Hepatocyte (in vitro differentiated cells): ENCODE measurements at regions not wholly inside any gene's neighbourhood (a gene's known extent, or its start where the extent isn't known, plus 50 kb on each side); places are given as distances from the start of the nearest gene placed in this dataset.

Experiments
- EZH2 ChIP-seq: fragments of 200-600 bp; sonication (generic); IDR thresholded peaks from 2 replicates; pipeline ENCODE4 v1.6.1; 2016; ENCODE audit warnings: antibody characterized with exemption, mild to moderate bottlenecking, borderline replicate concordance
- TF ChIP-seq, protein P1 (sequence below): fragments of 200-600 bp; sonication (generic); IDR thresholded peaks from 2 replicates; pipeline ENCODE4 v1.5.1; 2016; ENCODE audit warnings: antibody characterized with exemption, mild to moderate bottlenecking; ENCODE audit not compliant: poor library complexity

DNA sequence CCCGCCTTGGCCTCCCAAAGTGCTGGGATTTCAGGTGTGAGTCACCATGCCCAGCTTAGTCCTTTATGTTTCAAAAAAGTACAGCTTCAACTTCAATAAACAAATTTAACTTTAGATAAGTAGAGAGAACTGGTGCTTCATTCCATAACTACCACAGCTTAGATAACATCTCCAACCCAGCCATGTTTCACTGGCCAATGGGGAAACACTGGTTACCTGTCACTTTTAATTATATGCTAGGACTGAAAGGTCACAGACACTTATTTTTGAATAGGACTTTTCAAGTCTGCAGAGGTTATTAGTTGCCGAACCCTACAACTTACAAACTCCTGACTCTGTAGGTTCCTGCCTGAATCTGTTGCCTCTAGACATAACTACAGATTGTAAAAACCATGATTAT, 56.5 kb upstream of the ST6GALNAC3 start:
- TF ChIP-seq, protein P1, sequence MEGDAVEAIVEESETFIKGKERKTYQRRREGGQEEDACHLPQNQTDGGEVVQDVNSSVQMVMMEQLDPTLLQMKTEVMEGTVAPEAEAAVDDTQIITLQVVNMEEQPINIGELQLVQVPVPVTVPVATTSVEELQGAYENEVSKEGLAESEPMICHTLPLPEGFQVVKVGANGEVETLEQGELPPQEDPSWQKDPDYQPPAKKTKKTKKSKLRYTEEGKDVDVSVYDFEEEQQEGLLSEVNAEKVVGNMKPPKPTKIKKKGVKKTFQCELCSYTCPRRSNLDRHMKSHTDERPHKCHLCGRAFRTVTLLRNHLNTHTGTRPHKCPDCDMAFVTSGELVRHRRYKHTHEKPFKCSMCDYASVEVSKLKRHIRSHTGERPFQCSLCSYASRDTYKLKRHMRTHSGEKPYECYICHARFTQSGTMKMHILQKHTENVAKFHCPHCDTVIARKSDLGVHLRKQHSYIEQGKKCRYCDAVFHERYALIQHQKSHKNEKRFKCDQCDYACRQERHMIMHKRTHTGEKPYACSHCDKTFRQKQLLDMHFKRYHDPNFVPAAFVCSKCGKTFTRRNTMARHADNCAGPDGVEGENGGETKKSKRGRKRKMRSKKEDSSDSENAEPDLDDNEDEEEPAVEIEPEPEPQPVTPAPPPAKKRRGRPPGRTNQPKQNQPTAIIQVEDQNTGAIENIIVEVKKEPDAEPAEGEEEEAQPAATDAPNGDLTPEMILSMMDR = no peak
- TF ChIP-seq EZH2 = no peak
